ENCODE measurements at regions not wholly inside any gene's neighbourhood (a gene's known extent, or its start where the extent isn't known, plus 50 kb on each side); places are given as distances from the start of the nearest gene placed in this dataset.

GRCh38 chr1:34389974-34390373 is 213.3 kb downstream of the C1orf94 start (continued):
- TF ChIP-seq POLR2AphosphoS5 (IDR thresholded peaks at IDR 0.05; ENCODE audit: low read depth, low read length) (no peak), POLR2A (IDR thresholded peaks at IDR 0.05; ENCODE audit: borderline replicate concordance, extremely low read depth, insufficient read depth, insufficient read length) (no peak)

GRCh38 chr1:34396042-34396441 is 219.3 kb downstream of the C1orf94 start:
- no peak overlapping the region for H3K9ac ChIP-seq (ENCODE audit: low read length)
- no peak overlapping the region for H3K4me2 ChIP-seq (ENCODE audit: low read length)
- H3K27me3 ChIP-seq (ENCODE audit: insufficient read depth, low read length), result no peaks in the 10 kb centered on the region
- no peak for DNase-seq (ENCODE audit: low read depth, low spot score)
- intact Hi-C loops (cut with micrococcal nuclease), result loop anchor here (5.0 kb wide), 1 partner anchor 94 kb away; no protein-coding TSS in a partner anchor
- ChIA-PET POLR2A (no interaction called here), RAD21 (ENCODE audit: low non-redundant PET in 1 of 2, low total read pairs in 2 of 2, uncharacterized antibody in 2 of 2, unreplicated experiment in 2 of 2) (no interaction called here), CTCF (no interaction called here)
- TF ChIP-seq CTCF (IDR thresholded peaks at IDR 0.05 in 2 of 3, conservative IDR thresholded peaks at IDR 0.05 in 1 of 3; ENCODE audit: borderline replicate concordance in 1 of 3, insufficient read depth in 1 of 3, low read depth in 2 of 3, low read length in 2 of 3) (no peak), POLR2A (IDR thresholded peaks at IDR 0.05; ENCODE audit: borderline replicate concordance, extremely low read depth, insufficient read depth, insufficient read length) (no peak), ELF1 (IDR thresholded peaks at IDR 0.05; ENCODE audit: borderline replicate concordance, low read depth) (no peak), POLR2AphosphoS5 (IDR thresholded peaks at IDR 0.05; ENCODE audit: low read depth, low read length) (no peak), CEBPB (IDR thresholded peaks at IDR 0.05; ENCODE audit: low read depth) (no peak), SRF (IDR thresholded peaks at IDR 0.05; ENCODE audit: low read depth) (no peak), RAD21 (IDR thresholded peaks at IDR 0.05; ENCODE audit: low read depth) (no peak), ZNF274 (IDR thresholded peaks at IDR 0.05; ENCODE audit: low read depth, low read length) (no peak), ATF3 (IDR thresholded peaks at IDR 0.05) (no peak), CBX3 (IDR thresholded peaks at IDR 0.05; ENCODE audit: low read depth) (no peak), SP1 (IDR thresholded peaks at IDR 0.05; ENCODE audit: low read depth) (no peak)
- no TSS peak for BruUV-seq (replicated peaks)
- H3K9me3 ChIP-seq (ENCODE audit: control insufficient read depth in 1 of 2, insufficient read depth in 1 of 2, low read depth in 1 of 2, low read length in 2 of 2), result no peaks in the 10 kb centered on the region
- H3K36me3 ChIP-seq (ENCODE audit: control insufficient read depth in 1 of 2, insufficient read depth in 2 of 2, low read length in 2 of 2), result no peaks in the 10 kb centered on the region
- no peak overlapping the region for H3K4me3 ChIP-seq (replicated peaks in 1 of 2; ENCODE audit: low read depth in 1 of 2, low read length in 2 of 2)
- H3K9me2 ChIP-seq (ENCODE audit: insufficient read depth), result no peaks in the 10 kb centered on the region
- H2AFZ ChIP-seq (ENCODE audit: low read depth, low read length, poor library complexity, severe bottlenecking), result no peak overlapping the region
- H3K27ac ChIP-seq (ENCODE audit: low read depth, low read length), result no peak overlapping the region
- H3K79me2 ChIP-seq (ENCODE audit: insufficient read depth, low read length), result no peaks in the 10 kb centered on the region
- H4K20me1 ChIP-seq (ENCODE audit: insufficient read depth), result no peaks in the 10 kb centered on the region
- H3K4me1 ChIP-seq (ENCODE audit: control insufficient read depth in 1 of 2, insufficient read depth in 2 of 2, low read length in 2 of 2), result no peaks in the 10 kb centered on the region
- no peak for ATAC-seq

All from HCT116 (cell line).